B cell (primary cell): ENCODE measurements at regions not wholly inside any gene's neighbourhood (a gene's known extent, or its start where the extent isn't known, plus 50 kb on each side); places are given as distances from the start of the nearest gene placed in this dataset.

Experiments used
- ATAC-seq: fragments of 200-7000 bp; cut with Tn5 transposase; one replicate; pipeline ENCODE4 v1.10.0; 2021; ENCODE audit warnings: low read depth, mild to moderate bottlenecking, moderate number of reproducible peaks, moderate library complexity
- CTCF ChIA-PET: fragments of 350-600 bp; sonication (Branson Sonifier 250); formaldehyde crosslinking; loops from one replicate; lab custom pipeline; 2021; ENCODE audit warnings: antibody characterized with exemption, inconsistent platforms; lab: Charles Lee
- POLR2A ChIA-PET: fragments of 350-600 bp; sonication (Branson Sonifier 250); formaldehyde crosslinking; loops from one replicate; lab custom pipeline; 2021; ENCODE audit warnings: antibody characterized with exemption; lab: Charles Lee
- DNase-seq: peaks from one replicate; pipeline ENCODE4 v3.0.0; 2013
- H2AFZ ChIP-seq: 2 replicates; pipeline ENCODE4 v1.6.1; 2012; ENCODE audit warnings: mild to moderate bottlenecking, low read depth, low read length; ENCODE audit not compliant: insufficient read depth, poor library complexity, severe bottlenecking
- H3K27ac ChIP-seq, 2 donors: 1 replicate in 1 of 2; 2 replicates in 1 of 2; pipeline ENCODE4 v1.5.1; 2012 to 2013; ENCODE audit warnings: low read length in 2 of 2, mild to moderate bottlenecking in 2 of 2, moderate library complexity in 1 of 2
- H3K27me3 ChIP-seq, 4 experiments: fragments of 200-600 bp in 1 of 4; sonication (generic) in 1 of 4; replicated peaks in 1 of 4; 1 replicate in 2 of 4; 2 replicates in 2 of 4; pipeline versions ENCODE4 v1.6.1 to v1.7.0; 2013 to 2016; ENCODE audit warnings: low read length in 3 of 4, mild to moderate bottlenecking in 2 of 4, mixed read lengths in 1 of 4, moderate library complexity in 1 of 4; ENCODE audit not compliant: insufficient read depth in 4 of 4, control insufficient read depth in 3 of 4; ENCODE audit errors: control extremely low read depth in 1 of 4
- H3K36me3 ChIP-seq, 2 experiments: replicated peaks in 1 of 2; 1 replicate in 1 of 2; 2 replicates in 1 of 2; pipeline versions ENCODE4 v1.6.1 to v1.7.1; 2013; ENCODE audit warnings: low read length in 1 of 2; ENCODE audit not compliant: insufficient read depth in 2 of 2, control insufficient read depth in 1 of 2; ENCODE audit errors: control extremely low read depth in 1 of 2, extremely low read depth in 1 of 2
- H3K4me1 ChIP-seq, 2 donors: fragments of 200-600 bp in 1 of 2; sonication (generic) in 1 of 2; 1 replicate in 1 of 2; 2 replicates in 1 of 2; pipeline versions ENCODE4 v1.5.1 to v1.6.1; 2013 to 2017; ENCODE audit warnings: low read length in 2 of 2; ENCODE audit not compliant: control insufficient read depth in 2 of 2, insufficient read depth in 2 of 2
- H3K4me2 ChIP-seq: replicated peaks from 2 replicates; pipeline ENCODE3; 2012; ENCODE audit warnings: mild to moderate bottlenecking, low read depth, low read length; ENCODE audit not compliant: poor library complexity, severe bottlenecking
- H3K4me3 ChIP-seq, 5 experiments: fragments of 200-600 bp in 1 of 5; sonication (generic) in 1 of 5; 1 replicate in 3 of 5; 2 replicates in 2 of 5; pipeline versions ENCODE4 v1.5.1 to v1.7.0; 2011 to 2016; ENCODE audit warnings: low read length in 4 of 5, mild to moderate bottlenecking in 4 of 5, low read depth in 2 of 5, control low read depth in 1 of 5, moderate library complexity in 1 of 5; ENCODE audit not compliant: insufficient read depth in 1 of 5; ENCODE audit errors: control extremely low read depth in 1 of 5, extremely low read depth in 1 of 5
- H3K79me2 ChIP-seq: fragments of 200-600 bp; sonication (generic); one replicate; pipeline ENCODE4 v1.6.0; 2016; ENCODE audit warnings: low read length; ENCODE audit not compliant: control insufficient read depth, insufficient read depth
- H3K9ac ChIP-seq: fragments of 200-600 bp; sonication (generic); 2 replicates; pipeline ENCODE4 v1.6.1; 2017; ENCODE audit warnings: mild to moderate bottlenecking, low read length, moderate library complexity
- H3K9me3 ChIP-seq, 3 donors: one replicate each; pipeline versions ENCODE4 v1.6.1 to v1.7.1; 2013; ENCODE audit warnings: low read length in 2 of 3; ENCODE audit not compliant: control insufficient read depth in 2 of 3, insufficient read depth in 1 of 3; ENCODE audit errors: control extremely low read depth in 1 of 3
- H4K20me1 ChIP-seq: 2 replicates; pipeline ENCODE4 v1.6.0; 2012; ENCODE audit warnings: mild to moderate bottlenecking, low read length; ENCODE audit not compliant: insufficient read depth, control insufficient read depth, poor library complexity, severe bottlenecking
- H3K27ac Mint-ChIP-seq: one replicate; pipeline ENCODE4 v1.8.0; 2021; ENCODE audit warnings: mixed read lengths
- H3K27me3 Mint-ChIP-seq: one replicate; pipeline ENCODE4 v1.8.0; 2021; ENCODE audit warnings: mixed read lengths
- H3K4me1 Mint-ChIP-seq: one replicate; pipeline ENCODE4 v1.8.0; 2021; ENCODE audit warnings: mixed read lengths
- H3K4me3 Mint-ChIP-seq: one replicate; pipeline ENCODE4 v1.8.0; 2021; ENCODE audit warnings: mixed read lengths
- H3K9me3 Mint-ChIP-seq: one replicate; pipeline ENCODE4 v1.8.0; 2022; ENCODE audit warnings: mixed read lengths; ENCODE audit not compliant: insufficient read depth
- EZH2 ChIP-seq: IDR thresholded peaks from 2 replicates; pipeline ENCODE4 v1.6.1; 2012; ENCODE audit warnings: borderline replicate concordance, low read depth, mild to moderate bottlenecking, moderate library complexity, low read length; ENCODE audit not compliant: insufficient read depth, poor library complexity, severe bottlenecking
- WGBS: methylation state at CpG from one replicate; pipeline ENCODE4 v1.1.5; 2013; ENCODE audit warnings: missing lambda C conversion rate; ENCODE audit not compliant: insufficient coverage; 5-methylcytosine and 5-hydroxymethylcytosine counted together
- intact Hi-C: fragments of 100-400 bp; cut with micrococcal nuclease; formaldehyde crosslinking; loops from one replicate; pipeline ENCODE4 v1.10.0; 2022
- TF ChIP-seq, protein P1 (sequence below): fragments of 200-600 bp; IDR thresholded peaks from one replicate; pipeline ENCODE4 v1.8.0; 2022; ENCODE audit warnings: antibody characterized with exemption, mild to moderate bottlenecking

GRCh38 chr12:5272018-5272785 lies 159.7 kb upstream of the NTF3 start:
- Histone ChIP-seq H3K4me1 (no peaks in the 10 kb centered on the region), H3K4me3 (no peak overlapping the region), H3K9ac (no peak overlapping the region), H3K36me3 (no peaks in the 10 kb centered on the region), H3K27me3 (no peaks in the 10 kb centered on the region), H3K4me2 (no peak overlapping the region), H3K27ac (no peak overlapping the region), H4K20me1 (no peaks in the 10 kb centered on the region), H3K79me2 (no peaks in the 10 kb centered on the region), H3K9me3 (peaks cover 0 to 3% (median 0%) of the 10 kb centered on the region in 3 donors), H2AFZ (no peak overlapping the region)
- H3K4me1 Mint-ChIP-seq = no peaks in the 10 kb centered on the region
- no peaks in the 10 kb centered on the region for H3K27me3 Mint-ChIP-seq
- WGBS = 85% methylated on average over 5 of the region's 6 CpGs
- no peak for DNase-seq
- H3K4me3 Mint-ChIP-seq = no peak overlapping the region
- no peak for ATAC-seq
- intact Hi-C loops = no loop called here
- POLR2A ChIA-PET = no interaction called here
- no peak for TF ChIP-seq EZH2
- CTCF ChIA-PET = no interaction called here
- H3K9me3 Mint-ChIP-seq = peaks cover 3% of the 10 kb centered on the region
- H3K27ac Mint-ChIP-seq = no peak overlapping the region

DNA sequence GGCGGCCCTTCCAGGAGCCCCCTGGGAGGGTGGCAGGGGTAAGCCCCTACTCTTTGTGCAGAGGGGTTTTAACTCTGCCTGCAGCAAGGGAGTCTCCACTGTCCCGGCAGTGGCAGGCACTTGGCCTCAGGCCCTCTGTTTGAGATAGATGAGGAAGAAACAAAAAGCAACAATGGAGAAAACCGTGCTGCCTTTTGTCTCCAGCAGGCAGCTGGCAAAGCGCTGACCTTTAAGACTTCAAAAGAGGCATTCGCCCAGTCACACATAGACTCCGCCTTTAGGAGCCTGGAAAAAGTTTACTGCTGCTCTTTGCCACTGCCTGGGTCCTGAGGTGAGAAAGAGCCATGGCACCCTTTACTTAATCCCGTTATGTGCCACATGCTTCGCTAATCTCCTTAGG lies 158.2 kb upstream of the NTF3 start:
- no peak overlapping the region for H3K4me2 ChIP-seq
- ATAC-seq (no peak), DNase-seq (no peak)
- no peaks in the 10 kb centered on the region for H3K27me3 Mint-ChIP-seq
- 94% methylated on average over 8 of the region's 8 CpGs for WGBS
- H3K4me3 Mint-ChIP-seq = no peak overlapping the region
- no peak overlapping the region for H3K9ac ChIP-seq
- H2AFZ ChIP-seq = no peak overlapping the region
- no peak overlapping the region for H3K27ac Mint-ChIP-seq
- ChIA-PET CTCF (no interaction called here), POLR2A (no interaction called here)
- intact Hi-C loops = no loop called here
- H3K4me1 Mint-ChIP-seq = no peaks in the 10 kb centered on the region
- H3K27me3 ChIP-seq = no peaks in the 10 kb centered on the region
- H3K27ac ChIP-seq = no peak overlapping the region
- H3K79me2 ChIP-seq = no peaks in the 10 kb centered on the region
- H3K9me3 Mint-ChIP-seq = peaks cover 3% of the 10 kb centered on the region
- peaks cover 0 to 3% (median 0%) of the 10 kb centered on the region in 3 donors for H3K9me3 ChIP-seq
- TF ChIP-seq, protein P1, sequence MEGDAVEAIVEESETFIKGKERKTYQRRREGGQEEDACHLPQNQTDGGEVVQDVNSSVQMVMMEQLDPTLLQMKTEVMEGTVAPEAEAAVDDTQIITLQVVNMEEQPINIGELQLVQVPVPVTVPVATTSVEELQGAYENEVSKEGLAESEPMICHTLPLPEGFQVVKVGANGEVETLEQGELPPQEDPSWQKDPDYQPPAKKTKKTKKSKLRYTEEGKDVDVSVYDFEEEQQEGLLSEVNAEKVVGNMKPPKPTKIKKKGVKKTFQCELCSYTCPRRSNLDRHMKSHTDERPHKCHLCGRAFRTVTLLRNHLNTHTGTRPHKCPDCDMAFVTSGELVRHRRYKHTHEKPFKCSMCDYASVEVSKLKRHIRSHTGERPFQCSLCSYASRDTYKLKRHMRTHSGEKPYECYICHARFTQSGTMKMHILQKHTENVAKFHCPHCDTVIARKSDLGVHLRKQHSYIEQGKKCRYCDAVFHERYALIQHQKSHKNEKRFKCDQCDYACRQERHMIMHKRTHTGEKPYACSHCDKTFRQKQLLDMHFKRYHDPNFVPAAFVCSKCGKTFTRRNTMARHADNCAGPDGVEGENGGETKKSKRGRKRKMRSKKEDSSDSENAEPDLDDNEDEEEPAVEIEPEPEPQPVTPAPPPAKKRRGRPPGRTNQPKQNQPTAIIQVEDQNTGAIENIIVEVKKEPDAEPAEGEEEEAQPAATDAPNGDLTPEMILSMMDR = no peak
- TF ChIP-seq EZH2 = no peak
- no peaks in the 10 kb centered on the region for H4K20me1 ChIP-seq
- no peaks in the 10 kb centered on the region for H3K36me3 ChIP-seq
- H3K4me1 ChIP-seq = no peaks in the 10 kb centered on the region
- no peak overlapping the region for H3K4me3 ChIP-seq
